Endothelial cell (in vitro differentiated cells): ENCODE measurements at regions not wholly inside any gene's neighbourhood (a gene's known extent, or its start where the extent isn't known, plus 50 kb on each side); places are given as distances from the start of the nearest gene placed in this dataset.
"Not testable (repeated sequence)": the region's sequence is repeated elsewhere in the genome, so short reads cannot be mapped to it uniquely, and the experiment has no call there.

ENCODE experiments used
- DNase-seq: peaks from one replicate; pipeline ENCODE4 v3.0.0; 2021; ENCODE audit warnings: low spot score
- H3K27ac Mint-ChIP-seq: one replicate; pipeline ENCODE4 v1.8.0; 2021; ENCODE audit warnings: mixed read lengths, inconsistent platforms; ENCODE audit not compliant: unreplicated experiment
- H3K27me3 Mint-ChIP-seq: one replicate; pipeline ENCODE4 v1.8.0; 2021; ENCODE audit warnings: mild to moderate bottlenecking, moderate library complexity, mixed read lengths, inconsistent platforms; ENCODE audit not compliant: unreplicated experiment
- H3K36me3 Mint-ChIP-seq: one replicate; pipeline ENCODE4 v1.8.0; 2021; ENCODE audit warnings: mild to moderate bottlenecking, low read depth, mixed read lengths, inconsistent platforms; ENCODE audit not compliant: unreplicated experiment
- H3K4me1 Mint-ChIP-seq: one replicate; pipeline ENCODE4 v1.8.0; 2021; ENCODE audit warnings: mild to moderate bottlenecking, mixed read lengths, inconsistent platforms; ENCODE audit not compliant: unreplicated experiment
- H3K4me3 Mint-ChIP-seq: one replicate; pipeline ENCODE4 v1.8.0; 2021; ENCODE audit warnings: mild to moderate bottlenecking, mixed read lengths, inconsistent platforms; ENCODE audit not compliant: unreplicated experiment
- H3K9me3 Mint-ChIP-seq: one replicate; pipeline ENCODE4 v1.8.0; 2021; ENCODE audit warnings: mixed read lengths, inconsistent platforms; ENCODE audit not compliant: unreplicated experiment
- CTCF ChIP-seq: fragments of 200-600 bp; sonication (generic); IDR thresholded peaks from one replicate; pipeline ENCODE4 v1.5.0; 2021; ENCODE audit warnings: antibody characterized with exemption; ENCODE audit not compliant: unreplicated experiment

- H3K36me3 Mint-ChIP-seq: peaks cover 4% of the 10 kb centered on the region
- peaks cover 38% of the 10 kb centered on the region for H3K4me1 Mint-ChIP-seq
- no peak overlapping the region for H3K4me3 Mint-ChIP-seq
- H3K27ac Mint-ChIP-seq: no peak overlapping the region
- no peak for TF ChIP-seq CTCF
- no peaks in the 10 kb centered on the region for H3K9me3 Mint-ChIP-seq
- no peak for DNase-seq
- H3K27me3 Mint-ChIP-seq: peaks cover 22% of the 10 kb centered on the region
Observed at GRCh38 chr3:177362626-177363025, 165.3 kb upstream of the TBL1XR1 start.

- Mint-ChIP-seq H3K4me3 (no peak overlapping the region), H3K27ac (no peak overlapping the region), H3K9me3 (no peaks in the 10 kb centered on the region), H3K4me1 (peaks cover 23% of the 10 kb centered on the region), H3K36me3 (no peaks in the 10 kb centered on the region), H3K27me3 (peaks cover 12% of the 10 kb centered on the region)
- no peak for DNase-seq
- no peak for TF ChIP-seq CTCF
Observed at GRCh38 chr3:177364236-177364635, 167.0 kb upstream of the TBL1XR1 start.

- DNase-seq, H3K9me3 Mint-ChIP-seq, H3K27me3 Mint-ChIP-seq, H3K4me3 Mint-ChIP-seq, H3K36me3 Mint-ChIP-seq: not testable (repeated sequence)
- Mint-ChIP-seq H3K4me1 (peaks cover 23% of the 10 kb centered on the region), H3K27ac (peak overlapping the region; percentile 26)
Observed at GRCh38 chr3:177365294-177365693, 168.0 kb upstream of the TBL1XR1 start.

- no peak for TF ChIP-seq CTCF
- Mint-ChIP-seq H3K4me1 (peaks cover 9% of the 10 kb centered on the region), H3K4me3 (no peak overlapping the region), H3K27me3 (peaks cover 5% of the 10 kb centered on the region), H3K27ac (no peak overlapping the region), H3K36me3 (no peaks in the 10 kb centered on the region), H3K9me3 (no peaks in the 10 kb centered on the region)
- no peak for DNase-seq
Observed at GRCh38 chr3:177367788-177368187, 170.5 kb upstream of the TBL1XR1 start.

- Mint-ChIP-seq H3K36me3 (no peaks in the 10 kb centered on the region), H3K4me1 (no peaks in the 10 kb centered on the region), H3K4me3 (no peak overlapping the region), H3K9me3 (no peaks in the 10 kb centered on the region), H3K27ac (no peak overlapping the region), H3K27me3 (peaks cover under 1% of the 10 kb centered on the region)
- DNase-seq: no peak
- TF ChIP-seq CTCF: no peak
Observed at GRCh38 chr3:177370246-177370822, 173.1 kb upstream of the TBL1XR1 start.
